Colonic mucosa (tissue), 4 donors: ENCODE measurements at regions not wholly inside any gene's neighbourhood (a gene's known extent, or its start where the extent isn't known, plus 50 kb on each side); places are given as distances from the start of the nearest gene placed in this dataset.
A peak's percentile ranks its signal among the peaks of the same experiment; 100 is the strongest.

Source experiments
- DNase-seq: peaks from one replicate; pipeline ENCODE4 v3.0.0-alpha.2; 2020
- H3K27ac ChIP-seq: fragments of 200-600 bp; one replicate; pipeline ENCODE4 v1.8.0; 2021
- H3K27me3 ChIP-seq: fragments of 200-600 bp; one replicate; pipeline ENCODE4 v1.8.0; 2021
- H3K36me3 ChIP-seq: fragments of 200-600 bp; one replicate; pipeline ENCODE4 v1.8.0; 2021
- H3K4me1 ChIP-seq: fragments of 200-600 bp; one replicate; pipeline ENCODE4 v1.8.0; 2021; ENCODE audit warnings: mild to moderate bottlenecking
- H3K4me3 ChIP-seq: fragments of 200-600 bp; one replicate; pipeline ENCODE4 v1.8.0; 2021
- H3K9ac ChIP-seq, 2 donors: one replicate each; pipeline ENCODE4 v1.7.0; 2013; ENCODE audit warnings: control low read depth in 2 of 2, low read depth in 2 of 2, low read length in 2 of 2
- H3K9me3 ChIP-seq: fragments of 200-600 bp; one replicate; pipeline ENCODE4 v1.8.0; 2021
- intact Hi-C: fragments of 100-400 bp; cut with DNase I; formaldehyde crosslinking; loops from one replicate; pipeline ENCODE4 v1.14.1; 2022
- TF ChIP-seq, protein P1 (sequence below): fragments of 200-600 bp; IDR thresholded peaks from one replicate; pipeline ENCODE4 v1.8.0; 2022; ENCODE audit warnings: antibody characterized with exemption, mild to moderate bottlenecking
- donor health status: healthy.
- donor health status: DM: no; HTN: no; CAD: no.
- donor health status: DM: no; HTN: no; CAD: no.

DNA sequence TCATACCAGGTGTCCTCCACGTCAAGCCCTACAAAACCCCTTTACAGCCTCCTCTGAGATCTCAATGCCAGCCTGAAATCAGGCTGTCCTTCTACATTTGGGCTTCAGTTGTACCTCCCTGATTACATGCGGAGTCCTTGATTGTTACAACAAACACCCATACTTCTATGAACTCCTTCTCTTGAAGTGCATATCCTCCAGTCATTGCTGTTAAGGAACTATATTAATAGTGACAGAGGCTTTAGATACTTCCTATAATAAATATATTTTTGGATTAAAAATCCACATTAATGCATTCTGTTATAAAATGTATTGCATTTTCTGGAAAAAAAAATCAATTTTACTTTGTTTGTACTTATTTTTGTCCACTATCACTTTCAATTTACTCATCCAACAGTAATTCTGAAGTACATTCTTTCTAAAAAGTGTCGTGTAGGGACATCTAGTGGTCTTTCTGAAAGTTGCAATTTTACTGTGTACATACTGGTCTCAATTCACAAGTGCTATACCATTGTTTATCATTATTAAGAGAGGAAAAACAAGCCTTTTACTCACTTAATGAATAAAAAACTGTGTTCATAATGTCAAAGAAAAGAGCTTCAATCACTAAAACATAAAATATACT, 316.4 kb downstream of the DSEL start:
- Histone ChIP-seq H3K36me3 (no peaks in the 10 kb centered on the region), H3K4me1 (no peaks in the 10 kb centered on the region), H3K4me3 (no peak overlapping the region), H3K27me3 (no peaks in the 10 kb centered on the region), H3K9me3 (no peaks in the 10 kb centered on the region), H3K27ac (no peak overlapping the region), H3K9ac (no peak overlapping the region)
- intact Hi-C loops, result loop anchor here (5.0 kb wide), 1 partner anchor 98 kb away; no protein-coding TSS in a partner anchor
- TF ChIP-seq, protein P1, sequence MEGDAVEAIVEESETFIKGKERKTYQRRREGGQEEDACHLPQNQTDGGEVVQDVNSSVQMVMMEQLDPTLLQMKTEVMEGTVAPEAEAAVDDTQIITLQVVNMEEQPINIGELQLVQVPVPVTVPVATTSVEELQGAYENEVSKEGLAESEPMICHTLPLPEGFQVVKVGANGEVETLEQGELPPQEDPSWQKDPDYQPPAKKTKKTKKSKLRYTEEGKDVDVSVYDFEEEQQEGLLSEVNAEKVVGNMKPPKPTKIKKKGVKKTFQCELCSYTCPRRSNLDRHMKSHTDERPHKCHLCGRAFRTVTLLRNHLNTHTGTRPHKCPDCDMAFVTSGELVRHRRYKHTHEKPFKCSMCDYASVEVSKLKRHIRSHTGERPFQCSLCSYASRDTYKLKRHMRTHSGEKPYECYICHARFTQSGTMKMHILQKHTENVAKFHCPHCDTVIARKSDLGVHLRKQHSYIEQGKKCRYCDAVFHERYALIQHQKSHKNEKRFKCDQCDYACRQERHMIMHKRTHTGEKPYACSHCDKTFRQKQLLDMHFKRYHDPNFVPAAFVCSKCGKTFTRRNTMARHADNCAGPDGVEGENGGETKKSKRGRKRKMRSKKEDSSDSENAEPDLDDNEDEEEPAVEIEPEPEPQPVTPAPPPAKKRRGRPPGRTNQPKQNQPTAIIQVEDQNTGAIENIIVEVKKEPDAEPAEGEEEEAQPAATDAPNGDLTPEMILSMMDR, result peak; percentile 55
- no peak for DNase-seq

DNA sequence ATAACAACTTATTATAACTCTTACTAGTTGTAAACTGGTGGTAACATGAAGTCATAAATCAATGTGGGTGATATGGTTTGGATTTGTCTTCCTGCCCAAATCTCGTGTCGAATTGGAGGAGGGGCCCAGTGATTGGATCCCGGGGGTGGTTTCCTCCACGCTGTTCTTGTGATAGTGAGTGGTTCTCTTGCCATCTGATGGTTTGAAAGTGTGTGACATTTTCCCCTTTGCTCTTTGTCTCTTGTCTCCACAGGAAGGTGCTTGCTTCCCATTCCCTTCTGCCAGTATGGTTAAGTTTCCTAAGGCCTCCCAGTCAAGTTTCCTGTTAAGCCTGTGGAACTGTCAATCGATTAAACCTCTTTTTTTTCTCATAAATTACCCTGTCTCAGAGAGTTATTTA, 321.6 kb downstream of the DSEL start:
- Histone ChIP-seq H3K4me1 (no peaks in the 10 kb centered on the region), H3K27me3 (no peaks in the 10 kb centered on the region), H3K4me3 (no peak overlapping the region), H3K9me3 (no peaks in the 10 kb centered on the region), H3K9ac (no peak overlapping the region), H3K27ac (no peak overlapping the region), H3K36me3 (no peaks in the 10 kb centered on the region)
- DNase-seq, result no peak
- intact Hi-C loops, result no loop called here
- TF ChIP-seq, protein P1, result no peak

GRCh38 chr18:67192535-67192934, 324.0 kb downstream of the DSEL start:
- DNase-seq, result no peak
- Histone ChIP-seq H3K9ac (no peak overlapping the region), H3K9me3 (no peaks in the 10 kb centered on the region), H3K27me3 (no peaks in the 10 kb centered on the region), H3K4me1 (no peaks in the 10 kb centered on the region), H3K27ac (no peak overlapping the region), H3K4me3 (no peak overlapping the region), H3K36me3 (no peaks in the 10 kb centered on the region)
- intact Hi-C loops, result no loop called here
- TF ChIP-seq, protein P1, result no peak

- Histone ChIP-seq H3K4me1 (no peaks in the 10 kb centered on the region), H3K9me3 (no peaks in the 10 kb centered on the region), H3K9ac (no peak overlapping the region), H3K4me3 (no peak overlapping the region), H3K27me3 (no peaks in the 10 kb centered on the region), H3K27ac (no peak overlapping the region), H3K36me3 (no peaks in the 10 kb centered on the region)
- DNase-seq, result no peak
- intact Hi-C loops, result no loop called here
- TF ChIP-seq, protein P1, result no peak
These were observed 333.1 kb downstream of the DSEL start for GRCh38 chr18:67183398-67183797.

GRCh38 chr18:67179726-67180125, 336.8 kb downstream of the DSEL start:
- TF ChIP-seq, protein P1, result no peak
- H3K4me3 ChIP-seq, result no peak overlapping the region
- H3K9me3 ChIP-seq, result no peaks in the 10 kb centered on the region
- intact Hi-C loops, result no loop called here
- no peak for DNase-seq
- no peaks in the 10 kb centered on the region for H3K27me3 ChIP-seq
- no peaks in the 10 kb centered on the region for H3K4me1 ChIP-seq
- no peaks in the 10 kb centered on the region for H3K36me3 ChIP-seq
- H3K9ac ChIP-seq, result no peak overlapping the region
- H3K27ac ChIP-seq, result no peak overlapping the region
